ENCODE measurements at regions not wholly inside any gene's neighbourhood (a gene's known extent, or its start where the extent isn't known, plus 50 kb on each side); places are given as distances from the start of the nearest gene placed in this dataset.

GRCh38 chr11:128334311-128335044 lies 252.9 kb downstream of the ETS1 start:
- intact Hi-C loops (cut with DNase I): no loop called here
- WGBS, 2 donors: 66 to 69% methylated on average over 12 of the region's 12 CpGs
- no peaks in the 10 kb centered on the region for H3K36me3 ChIP-seq
- ATAC-seq (no peak), FAIRE-seq (no peak), DNase-seq (no peak)
- H3K27ac ChIP-seq: no peak overlapping the region
- H3K4me1 ChIP-seq: no peaks in the 10 kb centered on the region
- no peaks in the 10 kb centered on the region for H3K27me3 ChIP-seq
- H3K4me3 ChIP-seq: no peak overlapping the region
- H3K9me3 ChIP-seq: no peaks in the 10 kb centered on the region
- TF ChIP-seq CTCF (IDR thresholded peaks at IDR 0.05): no peak

DNA sequence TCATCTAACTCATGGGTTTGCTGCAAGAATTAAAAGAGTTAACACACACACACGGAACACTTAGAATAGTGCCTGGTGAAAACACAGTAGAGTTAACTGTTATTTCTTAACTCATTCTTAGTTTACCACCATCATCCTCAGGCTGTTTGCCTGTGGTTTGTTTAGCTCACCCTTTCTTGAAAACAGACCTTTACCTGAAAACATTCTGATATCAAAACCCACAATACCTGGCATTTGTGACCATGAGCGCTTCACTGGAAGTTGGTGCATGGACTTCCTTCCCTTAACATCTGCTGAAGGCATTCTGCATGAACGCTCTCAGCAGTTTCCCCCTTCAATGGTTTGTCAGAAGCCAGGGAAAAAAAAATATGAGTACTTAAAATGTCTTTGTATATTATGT lies 256.0 kb downstream of the ETS1 start:
- no peaks in the 10 kb centered on the region for H3K4me1 ChIP-seq
- H3K27me3 ChIP-seq: no peaks in the 10 kb centered on the region
- ATAC-seq (no peak), DNase-seq (no peak), FAIRE-seq (no peak)
- intact Hi-C loops (cut with DNase I): no loop called here
- no peak for TF ChIP-seq CTCF (IDR thresholded peaks at IDR 0.05)
- no peak overlapping the region for H3K4me3 ChIP-seq
- no peak overlapping the region for H3K27ac ChIP-seq
- H3K36me3 ChIP-seq: no peaks in the 10 kb centered on the region
- no peaks in the 10 kb centered on the region for H3K9me3 ChIP-seq
- WGBS, 2 donors: 71 to 74% methylated on average over 3 of the region's 3 CpGs

DNA sequence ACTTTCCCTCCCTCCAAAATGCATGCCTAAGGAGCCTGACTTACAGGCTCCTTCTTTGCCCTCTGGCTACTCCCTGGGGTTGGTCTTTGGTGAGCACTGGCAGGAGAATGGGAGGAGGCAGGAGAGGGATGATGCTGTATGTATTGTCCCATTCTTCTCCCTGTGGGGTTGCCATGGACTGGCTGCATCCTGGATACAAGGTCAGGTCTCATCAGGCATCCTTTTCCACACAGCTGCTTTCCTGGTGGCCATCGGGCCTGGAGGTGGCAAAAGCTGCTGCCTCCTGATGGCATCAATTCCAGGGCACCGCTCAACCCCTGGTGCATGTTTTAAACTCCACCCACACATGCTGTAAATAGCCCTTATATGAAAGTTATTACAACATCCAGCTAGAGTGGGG lies 257.2 kb downstream of the ETS1 start:
- no peak for DNase-seq
- no peak for TF ChIP-seq CTCF (IDR thresholded peaks at IDR 0.05)
- Histone ChIP-seq H3K27me3 (no peaks in the 10 kb centered on the region), H3K4me1 (no peaks in the 10 kb centered on the region), H3K9me3 (no peaks in the 10 kb centered on the region), H3K36me3 (no peaks in the 10 kb centered on the region), H3K27ac (no peak overlapping the region), H3K4me3 (no peak overlapping the region)
- intact Hi-C loops (cut with DNase I): no loop called here
- WGBS, 2 donors: 81 to 86% methylated on average over 2 of the region's 2 CpGs
- ATAC-seq: no peak
- no peak for FAIRE-seq

DNA sequence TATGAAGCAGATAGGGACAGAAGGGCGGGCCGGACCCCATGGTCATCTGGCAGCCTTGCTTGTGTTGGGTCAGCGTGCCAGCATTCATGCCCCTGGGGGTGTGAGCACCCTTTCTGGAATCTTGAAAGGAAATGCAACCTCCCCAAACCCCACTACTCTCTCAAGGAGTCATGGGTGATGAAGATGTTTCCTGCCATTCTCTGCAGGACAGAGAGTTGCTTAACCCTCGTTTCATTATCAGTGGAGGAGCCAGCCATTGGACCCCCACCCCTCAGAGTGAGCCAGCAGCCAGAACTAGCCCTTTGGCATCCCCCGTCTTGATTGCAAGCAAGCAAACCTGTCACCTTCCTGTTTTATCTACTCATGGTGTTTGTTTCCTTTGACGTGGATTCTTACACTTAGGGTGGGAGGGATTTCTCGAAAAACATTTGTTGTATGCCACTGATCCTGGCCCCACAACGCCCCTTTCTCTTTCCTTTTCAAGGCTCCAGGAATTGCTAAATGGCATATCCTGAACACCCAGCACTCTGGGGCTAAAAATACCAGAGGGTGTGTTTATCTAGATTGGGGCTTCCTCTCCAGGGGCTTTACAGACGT lies 258.3 kb downstream of the ETS1 start:
- no peak overlapping the region for H3K27ac ChIP-seq
- intact Hi-C loops (cut with DNase I): no loop called here
- DNase-seq (no peak), FAIRE-seq (no peak), ATAC-seq (no peak)
- TF ChIP-seq CTCF (IDR thresholded peaks at IDR 0.05): no peak
- no peaks in the 10 kb centered on the region for H3K36me3 ChIP-seq
- no peaks in the 10 kb centered on the region for H3K9me3 ChIP-seq
- no peaks in the 10 kb centered on the region for H3K27me3 ChIP-seq
- WGBS, 2 donors: 53 to 58% methylated on average over 9 of the region's 9 CpGs
- H3K4me1 ChIP-seq: no peaks in the 10 kb centered on the region
- no peak overlapping the region for H3K4me3 ChIP-seq

DNA sequence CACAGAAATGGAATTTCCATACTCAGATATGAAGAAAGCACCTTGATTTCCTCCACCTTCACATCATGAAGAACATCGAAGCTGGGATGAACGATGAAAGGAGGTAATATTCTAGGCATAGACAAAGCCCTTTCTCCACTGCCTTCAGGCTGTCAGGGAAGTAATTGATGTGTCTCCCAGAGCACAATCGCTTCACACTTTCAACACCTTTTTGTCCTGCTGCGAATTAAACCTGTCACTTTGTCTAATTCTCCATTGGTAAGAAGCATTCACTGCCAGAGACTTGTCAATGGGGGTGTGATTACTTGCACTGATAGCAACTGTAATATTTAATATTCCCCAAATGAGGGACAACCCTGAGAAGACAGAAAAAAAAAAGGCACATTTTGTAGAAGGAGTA lies 260.1 kb downstream of the ETS1 start:
- FAIRE-seq (no peak), ATAC-seq (no peak), DNase-seq (no peak)
- Histone ChIP-seq H3K4me1 (no peaks in the 10 kb centered on the region), H3K36me3 (no peaks in the 10 kb centered on the region), H3K27ac (no peak overlapping the region), H3K4me3 (no peak overlapping the region), H3K9me3 (no peaks in the 10 kb centered on the region), H3K27me3 (no peaks in the 10 kb centered on the region)
- 65 to 66% methylated on average over 4 of the region's 4 CpGs for WGBS, 2 donors
- intact Hi-C loops (cut with DNase I): no loop called here
- TF ChIP-seq CTCF (IDR thresholded peaks at IDR 0.05): no peak

Measured in pancreas (tissue), 10 donors.